HG03558 (cell line): ENCODE measurements at regions not wholly inside any gene's neighbourhood (a gene's known extent, or its start where the extent isn't known, plus 50 kb on each side); places are given as distances from the start of the nearest gene placed in this dataset.
"Not testable (repeated sequence)": the region's sequence is repeated elsewhere in the genome, so short reads cannot be mapped to it uniquely, and the experiment has no call there.

Experiments used
- ATAC-seq: cut with Tn5 transposase; IDR thresholded peaks from one replicate; pipeline ENCODE4 v1.9.1; 2021; ENCODE audit warnings: moderate number of reproducible peaks; ENCODE audit not compliant: unreplicated experiment; ENCODE audit errors: extremely low read depth

DNA sequence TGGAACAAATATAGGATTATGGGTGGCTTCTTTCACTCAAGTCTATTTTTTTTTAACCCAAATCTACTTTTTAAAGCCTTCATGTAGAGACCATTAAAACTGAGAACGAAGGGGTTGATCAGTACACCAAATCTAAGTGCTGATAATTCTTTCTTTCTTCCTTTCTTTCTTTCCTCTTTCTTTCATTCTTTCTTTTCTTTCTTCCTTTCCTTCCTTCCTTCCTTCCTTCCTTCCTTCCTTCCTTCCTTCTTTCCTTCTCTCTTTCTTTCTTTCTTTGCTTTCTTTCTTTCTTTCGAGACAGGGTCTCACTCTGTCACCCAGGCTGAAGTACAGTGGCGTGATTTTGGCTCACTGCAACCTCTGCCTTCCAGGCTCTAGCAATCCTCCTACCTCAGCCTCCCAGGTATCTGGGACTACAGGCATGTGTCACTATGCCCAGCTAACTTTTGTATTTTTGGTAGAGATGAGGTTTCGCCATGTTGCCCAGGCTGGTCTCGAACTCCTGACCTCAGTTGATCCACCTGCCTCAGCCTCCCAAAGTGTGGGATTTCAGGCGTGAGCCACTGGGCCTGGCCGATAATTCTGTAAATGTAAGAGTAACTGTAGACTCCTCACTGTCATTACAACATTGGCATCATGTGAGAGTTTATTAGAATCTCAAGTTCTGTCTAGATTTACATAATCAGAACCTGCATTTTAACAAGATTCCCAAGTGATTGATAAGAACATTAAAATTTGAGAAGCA is 236.4 kb downstream of the TFEC start:
- no peak for ATAC-seq

DNA sequence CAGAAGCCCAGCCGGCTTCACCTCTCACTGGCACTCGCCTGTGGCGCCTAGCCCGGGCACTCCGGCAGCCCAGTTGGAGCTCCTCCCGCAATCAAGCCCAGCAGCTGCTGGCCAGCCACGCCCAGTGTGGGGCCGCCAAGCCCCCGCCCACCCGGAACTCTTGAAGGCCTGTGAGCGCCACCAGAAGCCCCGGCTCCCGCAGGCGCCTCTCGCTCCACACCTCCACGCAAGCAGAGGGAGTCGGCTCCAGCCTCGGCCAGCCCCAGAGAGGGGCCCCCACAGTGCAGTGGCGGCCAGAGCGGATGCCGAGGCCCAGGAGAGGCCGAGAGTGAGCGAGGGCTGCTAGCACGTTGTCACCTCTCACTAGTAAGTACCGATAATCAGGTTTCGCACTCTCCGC is 240.7 kb downstream of the TFEC start:
- no peak for ATAC-seq

DNA sequence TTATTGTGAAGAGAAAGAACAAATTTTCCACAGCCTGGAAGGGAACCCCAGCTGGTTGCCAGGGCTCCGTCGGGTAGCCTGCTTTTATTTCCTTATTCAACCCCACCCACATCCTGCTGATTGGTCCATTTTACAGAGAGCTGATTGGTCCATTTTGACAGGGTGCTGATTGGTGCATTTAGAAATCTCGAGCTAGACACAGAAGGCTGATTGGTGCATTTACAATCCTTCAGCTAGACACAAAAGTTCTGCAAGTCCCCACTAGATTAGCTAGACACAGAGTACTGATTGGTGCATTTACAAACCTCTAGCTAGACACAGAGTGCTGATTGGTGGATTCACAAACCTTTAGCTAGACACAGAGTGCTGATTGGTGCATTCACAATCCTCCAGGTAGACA is 241.1 kb downstream of the TFEC start:
- ATAC-seq: not testable (repeated sequence)

DNA sequence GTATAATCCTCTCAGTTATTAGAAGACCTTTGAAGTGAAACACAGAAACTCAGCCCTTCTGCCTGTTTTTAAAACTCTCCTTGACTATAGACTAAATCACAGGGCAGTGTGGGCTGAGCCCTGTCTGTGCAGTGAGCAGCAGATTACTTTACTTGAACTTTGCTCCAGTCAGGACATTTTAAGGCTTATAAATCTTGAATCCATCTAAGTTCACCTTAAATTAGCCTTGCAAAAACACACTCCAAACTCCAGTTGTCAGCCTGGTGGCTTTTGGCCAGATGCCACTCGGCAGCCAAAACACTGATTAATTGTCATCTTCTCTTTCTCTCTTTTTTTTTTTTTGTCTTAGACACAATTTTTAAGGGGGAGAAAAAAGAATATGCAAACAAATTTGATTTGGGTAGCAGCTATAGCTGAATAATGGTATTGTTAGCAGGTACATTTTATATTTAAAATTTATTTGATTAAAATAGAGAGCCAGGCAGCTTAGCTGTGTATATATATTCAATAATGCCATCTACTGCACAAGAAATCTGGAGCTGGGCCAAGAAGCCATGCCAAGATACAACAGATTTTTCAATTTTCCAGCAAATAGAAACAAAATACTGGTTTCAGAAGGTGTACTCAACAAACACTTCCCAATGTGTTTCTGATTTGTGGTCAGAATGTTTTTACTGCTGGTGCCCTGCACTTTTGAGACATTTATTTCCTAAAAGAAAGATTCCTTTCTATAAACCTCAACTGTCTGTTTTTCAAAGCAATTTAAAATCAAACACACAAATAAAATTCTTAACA is 247.7 kb downstream of the TFEC start:
- no peak for ATAC-seq

DNA sequence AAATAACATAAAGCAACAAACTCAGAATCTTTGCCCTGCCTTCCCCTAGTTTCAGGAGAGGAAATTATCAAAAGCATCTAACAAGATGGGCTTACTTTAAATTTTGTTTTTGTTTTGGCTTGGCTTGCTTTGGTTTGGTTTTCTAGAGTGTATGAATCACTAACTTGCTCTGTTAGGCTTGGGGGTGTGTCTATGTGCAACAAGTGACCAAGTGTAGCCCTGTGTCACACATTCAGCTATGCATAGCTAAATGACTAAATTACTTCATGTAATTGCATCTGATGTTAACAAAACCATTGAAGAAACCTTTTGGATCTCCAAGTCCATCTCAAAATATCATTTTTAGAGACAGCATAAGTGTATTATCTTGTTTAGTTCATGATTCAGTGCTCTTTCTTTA is 251.0 kb downstream of the TFEC start:
- ATAC-seq: no peak

DNA sequence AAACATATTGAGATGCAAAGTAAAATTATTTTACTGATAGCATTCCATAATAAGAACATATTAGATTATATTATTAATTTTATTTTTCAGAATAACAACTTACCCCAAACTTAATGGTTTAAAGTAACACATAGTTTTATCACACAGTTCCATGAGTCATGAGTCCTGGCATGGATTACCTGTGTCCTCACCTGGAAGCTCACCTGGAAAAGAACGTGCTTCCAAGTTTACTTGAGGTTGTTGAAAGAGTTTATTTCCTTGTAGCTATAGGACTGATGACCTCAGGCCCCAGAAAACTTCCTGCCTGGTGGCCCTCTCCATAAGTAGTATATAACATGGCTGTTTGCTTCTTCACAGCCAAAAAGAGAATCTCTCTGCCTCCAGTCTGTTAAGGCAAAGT is 254.6 kb downstream of the TFEC start:
- no peak for ATAC-seq

DNA sequence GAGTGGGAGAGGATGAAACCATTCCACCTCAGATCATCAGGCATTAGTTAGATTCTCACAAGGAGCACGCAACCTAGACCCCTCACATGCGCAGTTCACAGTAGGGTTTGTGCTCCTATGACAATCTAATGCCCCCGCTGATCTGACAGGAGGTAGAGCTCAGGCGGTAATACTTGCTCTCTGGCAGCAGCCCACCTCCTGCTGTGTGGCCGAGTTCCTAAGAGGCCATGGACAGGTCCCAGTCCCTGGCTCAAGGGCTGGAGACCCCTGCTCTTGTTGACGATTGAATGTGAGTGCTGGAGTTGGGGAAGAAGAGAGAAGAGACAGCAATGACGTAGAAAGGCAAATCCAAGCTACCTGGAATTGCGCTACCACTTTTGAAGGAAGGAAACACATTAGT is 267.2 kb downstream of the TFEC start:
- ATAC-seq: no peak

DNA sequence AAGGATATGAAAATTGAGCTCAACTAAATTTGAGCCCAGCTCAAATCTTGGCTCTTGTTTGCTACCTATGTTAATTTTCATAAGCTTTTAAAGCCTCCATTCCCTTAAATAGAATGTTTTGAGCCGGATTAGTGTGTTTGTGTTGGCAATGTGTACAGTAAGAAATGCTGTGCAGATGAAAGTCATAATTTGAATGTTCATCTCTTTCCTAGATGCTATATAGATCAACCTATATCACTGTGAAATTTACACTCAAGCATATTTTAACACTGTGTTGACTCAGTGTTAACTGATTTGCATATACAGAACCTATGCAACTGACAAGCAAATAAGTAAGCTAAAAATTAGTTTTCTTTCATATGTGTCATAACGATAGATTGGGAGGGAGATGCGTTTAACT is 272.5 kb downstream of the TFEC start:
- no peak for ATAC-seq

DNA sequence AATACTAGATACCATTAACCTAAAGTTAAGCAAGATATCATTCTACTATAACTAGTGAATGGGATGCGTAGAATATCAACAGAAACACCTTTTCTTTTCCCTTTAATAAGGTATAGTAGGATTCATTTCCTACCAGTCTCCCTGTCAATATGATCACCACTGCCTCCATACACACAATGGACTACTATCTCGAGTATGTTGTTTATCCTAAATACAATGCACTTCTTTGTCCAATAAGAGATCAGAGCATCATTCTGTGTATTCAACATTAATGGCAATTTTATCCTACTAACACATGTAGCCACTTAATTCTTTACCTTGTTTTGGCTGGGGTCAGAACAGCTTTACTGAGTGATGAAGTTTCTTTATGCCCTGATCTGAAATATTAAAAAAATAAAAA is 276.3 kb downstream of the TFEC start:
- ATAC-seq: no peak

DNA sequence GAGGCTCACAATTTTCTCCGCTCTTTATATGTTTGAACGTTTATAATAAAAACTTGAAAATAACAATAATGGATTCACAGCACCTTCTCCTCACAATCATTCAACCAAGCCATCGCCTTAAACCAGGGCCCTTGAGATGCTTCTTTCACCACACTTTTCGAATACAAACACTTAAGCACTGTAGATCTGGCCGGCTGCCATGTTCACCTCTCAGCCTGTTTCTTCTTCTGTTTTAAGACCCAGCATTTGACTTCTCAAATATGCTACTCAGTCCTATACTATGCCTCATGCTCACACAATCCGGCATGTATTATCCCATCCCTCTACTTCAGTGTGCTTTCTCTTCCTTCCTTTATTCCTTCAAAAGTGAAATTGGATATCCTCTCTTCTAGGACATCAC is 280.6 kb downstream of the TFEC start:
- no peak for ATAC-seq

DNA sequence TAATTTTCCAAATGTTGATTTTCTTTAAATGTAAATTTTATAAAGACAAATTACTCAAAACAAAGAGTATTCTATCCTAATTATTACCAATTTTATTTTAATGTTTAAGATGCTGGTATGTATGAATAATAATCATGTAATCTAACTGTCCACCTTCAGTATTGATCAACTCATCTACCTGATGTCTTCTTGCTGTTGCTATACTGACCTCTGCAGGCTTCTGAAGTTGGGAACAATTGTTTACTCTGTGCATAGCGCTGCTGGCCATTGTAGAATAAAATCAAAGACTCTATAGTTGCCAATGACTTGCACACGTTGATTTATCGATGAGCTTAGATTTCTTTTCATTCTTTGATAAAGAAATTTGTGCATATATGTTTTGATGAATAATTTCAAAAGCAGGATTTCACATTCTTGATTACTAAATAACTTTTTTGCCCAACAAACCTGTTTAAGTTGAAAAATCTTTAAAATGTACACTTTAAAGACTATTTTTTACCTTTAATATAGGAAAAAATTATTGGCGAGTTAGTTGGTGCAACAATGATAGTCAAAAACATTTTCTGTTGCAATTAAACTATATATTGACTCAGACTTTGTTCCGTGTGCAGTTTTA is 282.3 kb downstream of the TFEC start:
- ATAC-seq: no peak

DNA sequence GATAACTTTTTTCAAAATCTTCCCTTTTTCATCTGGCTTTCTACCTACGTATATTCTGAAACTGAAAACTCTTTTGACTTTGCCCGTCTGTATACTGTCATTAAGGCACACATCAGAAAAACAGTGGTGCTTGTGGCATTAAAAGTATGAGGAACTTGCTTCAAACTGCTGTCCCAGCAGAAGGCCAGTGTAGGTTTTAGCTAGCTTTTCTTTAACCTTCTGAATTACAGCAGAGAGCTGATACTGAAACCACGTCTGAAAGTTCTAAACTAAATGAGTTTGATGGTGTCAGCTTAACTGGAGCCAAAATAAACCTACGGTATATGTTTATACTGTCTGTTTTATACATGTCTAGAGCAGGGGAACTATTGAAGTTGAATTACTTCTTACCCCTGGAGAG is 283.4 kb downstream of the TFEC start:
- ATAC-seq: no peak

DNA sequence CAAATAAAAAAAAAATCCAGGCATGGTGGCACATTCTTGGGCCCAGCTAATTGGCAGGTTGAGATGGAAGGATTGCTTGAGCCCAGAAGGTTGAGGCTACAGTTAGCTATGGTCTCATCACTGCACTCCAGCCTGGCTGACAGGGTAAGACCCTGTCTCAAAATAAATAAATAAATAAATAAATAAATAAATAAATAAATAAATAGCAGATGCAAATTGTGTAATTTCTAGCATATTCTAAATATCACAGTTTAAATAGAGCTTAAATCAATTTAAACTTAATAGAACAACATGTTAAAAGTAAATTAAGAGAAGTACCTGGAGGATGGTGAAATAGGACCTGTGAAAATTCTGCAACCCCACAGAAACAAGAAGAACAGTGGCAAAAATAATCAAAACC is 290.5 kb downstream of the TFEC start:
- ATAC-seq: no peak

DNA sequence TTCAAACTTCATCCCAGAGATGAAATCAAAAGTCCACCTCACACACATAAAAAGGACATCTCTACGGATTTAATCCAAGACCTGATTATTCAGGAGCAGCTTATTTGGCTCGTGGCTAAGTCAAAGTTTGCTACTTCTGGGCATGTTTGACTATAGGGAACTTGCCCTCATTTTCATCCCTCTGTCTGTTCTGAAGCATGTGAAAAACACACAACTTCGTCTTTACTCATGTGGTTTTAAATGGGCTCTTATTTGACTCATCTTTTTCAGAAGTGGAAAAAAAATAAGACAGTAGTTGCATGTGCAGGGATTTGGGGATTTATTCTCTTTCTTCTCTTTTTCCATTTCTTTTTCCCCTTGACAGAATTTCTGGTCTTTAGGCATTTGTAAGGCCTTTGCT is 295.9 kb downstream of the TFEC start:
- ATAC-seq: no peak

DNA sequence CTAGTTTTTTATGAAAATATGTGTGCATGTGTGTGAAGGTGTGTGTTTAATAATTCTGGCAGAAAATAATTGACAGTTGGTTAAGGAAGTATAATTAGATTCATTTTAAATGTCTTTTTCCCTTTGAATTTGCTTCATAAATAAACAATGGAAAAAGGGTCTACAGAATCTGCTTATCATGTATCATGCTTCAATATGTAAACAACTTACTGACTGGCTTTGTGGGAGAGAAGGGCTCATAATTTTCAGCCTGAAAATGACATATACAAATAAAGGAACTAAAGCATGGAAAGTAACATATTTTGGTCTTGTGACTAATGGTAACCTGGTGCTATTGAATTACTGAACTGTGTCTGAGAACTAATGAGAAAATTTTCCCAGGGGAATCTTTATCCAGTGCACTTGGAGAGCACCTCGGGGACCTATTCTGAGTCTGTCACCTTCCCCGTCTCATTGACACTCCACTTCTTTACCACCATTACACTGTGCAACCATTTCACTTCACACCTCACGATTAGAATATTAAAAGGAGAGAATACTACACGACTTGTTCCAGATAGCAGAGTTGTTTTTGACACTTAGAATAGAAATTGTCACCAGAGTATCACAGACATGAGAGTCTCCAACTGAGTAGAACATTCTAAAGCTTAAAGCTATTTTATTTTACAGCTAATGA is 298.6 kb downstream of the TFEC start:
- no peak for ATAC-seq

DNA sequence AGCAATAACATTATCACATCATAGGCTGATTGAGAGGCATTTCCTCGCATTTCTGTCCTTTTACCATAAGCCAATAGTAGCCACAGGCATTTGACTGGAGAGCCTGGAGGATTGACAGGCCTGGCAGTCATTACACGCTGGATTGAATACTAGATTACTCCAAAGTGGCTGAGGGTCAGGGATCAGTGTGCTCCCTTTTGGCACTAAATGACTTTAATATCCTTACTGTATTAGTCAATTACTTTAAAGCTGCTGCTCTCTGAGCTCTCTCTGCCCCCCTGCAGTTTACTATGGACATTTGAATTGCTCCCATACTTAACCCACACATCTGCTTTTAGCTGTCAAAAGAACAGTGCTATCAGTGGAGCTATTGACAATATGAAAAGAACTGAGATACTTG is 302.0 kb downstream of the TFEC start:
- ATAC-seq: no peak

DNA sequence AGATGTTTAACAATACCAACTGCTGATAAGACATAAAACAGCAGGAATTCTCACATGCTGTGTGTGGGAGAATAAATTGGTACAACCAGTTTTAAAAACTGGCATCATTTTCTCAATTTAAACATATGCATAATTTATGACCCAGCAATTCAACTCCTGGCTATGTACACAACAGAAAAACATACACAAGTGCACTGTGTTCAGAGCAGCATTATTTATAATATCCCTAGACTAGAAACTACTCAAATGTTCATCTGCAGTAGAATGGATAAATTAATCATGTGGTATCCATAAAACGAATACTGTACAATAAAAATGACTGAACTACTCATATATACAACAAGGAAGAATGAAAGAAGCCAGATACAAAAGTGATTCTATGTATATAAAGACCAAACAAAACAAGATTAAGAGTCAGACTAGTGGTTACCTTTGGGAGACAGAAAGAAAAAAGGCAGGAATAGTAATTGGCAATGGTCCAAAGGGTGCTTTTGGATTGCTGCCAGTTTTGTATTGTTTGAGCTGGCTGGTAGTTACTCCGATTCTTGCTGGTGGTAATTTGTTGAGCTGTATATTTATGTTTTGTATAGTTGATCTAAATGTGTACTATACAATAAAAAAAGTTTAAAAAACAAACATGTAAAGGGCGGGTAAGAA is 306.0 kb downstream of the TFEC start:
- no peak for ATAC-seq

DNA sequence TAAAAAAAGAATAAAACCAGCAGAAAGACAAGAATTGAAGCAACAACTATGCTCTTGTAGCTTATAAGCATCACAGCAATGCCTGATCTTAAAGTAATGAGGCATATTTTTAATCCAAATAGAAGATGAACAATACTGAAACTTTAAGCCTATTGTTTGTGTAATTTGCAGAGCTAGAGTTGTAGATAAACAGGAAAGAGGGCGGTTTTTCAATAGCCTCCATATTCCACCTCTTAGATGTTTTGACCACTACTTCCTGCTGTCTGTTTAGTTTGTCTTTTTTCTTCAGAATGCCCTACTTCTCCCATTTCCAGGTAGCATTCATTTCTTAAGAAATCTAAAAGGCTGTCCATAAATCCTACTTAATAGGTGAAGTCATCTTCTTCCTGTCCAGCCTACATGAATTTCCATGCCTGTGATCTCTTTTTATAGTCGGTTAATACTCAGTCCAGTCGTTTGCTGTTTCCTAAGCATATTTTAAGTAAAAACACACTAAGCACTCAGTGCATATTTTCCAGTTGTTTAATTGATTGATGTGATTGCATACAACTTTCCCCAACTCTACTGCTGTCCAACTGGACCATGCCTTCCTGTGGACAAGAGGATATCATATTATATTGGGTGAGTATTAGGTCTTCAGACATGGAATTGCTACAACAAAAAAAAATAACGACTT is 308.1 kb downstream of the TFEC start:
- ATAC-seq: no peak

DNA sequence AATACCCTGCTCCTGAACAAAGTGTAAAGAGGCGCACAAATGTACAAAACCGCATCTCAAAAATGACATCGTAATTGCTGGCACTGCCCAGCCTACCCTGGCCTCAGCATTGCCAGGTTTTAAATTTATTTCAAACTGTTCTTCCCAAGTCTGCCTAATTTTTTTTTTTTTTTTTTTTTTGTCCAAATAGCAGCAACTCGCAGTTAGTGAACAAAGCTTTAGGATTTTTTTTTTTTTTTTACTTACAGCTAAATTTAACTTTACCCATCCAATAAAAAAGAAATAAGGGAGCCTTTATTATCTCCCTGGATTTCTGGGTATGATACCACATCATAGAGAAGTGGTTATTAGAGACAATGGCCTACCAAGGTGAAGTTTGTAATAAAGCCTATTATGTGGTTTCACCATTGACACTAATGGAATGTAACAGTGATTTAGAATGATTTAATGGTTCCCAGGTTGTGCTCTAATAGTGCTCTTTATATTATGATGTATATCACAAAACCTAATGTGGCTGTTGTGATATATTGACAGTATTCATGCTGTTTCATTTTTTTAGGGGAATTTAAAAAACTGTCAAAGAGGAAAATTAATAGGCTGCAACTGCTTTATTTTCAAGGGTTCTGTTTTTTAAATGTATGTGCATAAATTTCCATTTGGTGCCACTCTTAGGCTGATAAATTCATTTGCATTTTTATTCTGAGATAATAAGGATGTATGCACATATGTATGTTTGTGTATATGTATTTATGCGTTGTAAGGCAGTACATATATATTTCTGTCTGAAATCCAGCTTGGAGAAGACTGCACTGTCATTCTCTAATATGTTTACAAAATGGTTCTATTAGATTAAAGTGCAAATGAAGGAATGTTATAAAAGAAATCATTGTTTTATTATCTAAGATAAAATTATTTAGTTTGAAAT is 309.0 kb downstream of the TFEC start:
- ATAC-seq: no peak
